HepG2 (cell line): ENCODE measurements at regions not wholly inside any gene's neighbourhood (a gene's known extent, or its start where the extent isn't known, plus 50 kb on each side); places are given as distances from the start of the nearest gene placed in this dataset.

Experiments used
- ATAC-seq: fragments of 200-7000 bp; cut with Tn5 transposase; 3 replicates; pipeline ENCODE4 v1.9.1; 2020; ENCODE audit warnings: mild to moderate bottlenecking, moderate library complexity
- BruUV-seq: library from RNA; stranded (reverse); fragments of 400-500 nt; replicated peaks from 2 replicates; lab custom pipeline; 2021; lab: Mats Ljungman, UMichigan
- CTCF ChIA-PET: fragments of 300-600 bp; formaldehyde crosslinking; extraction: SDS; loops from one replicate; lab custom pipeline; 2021; ENCODE audit warnings: low total read pairs, inconsistent platforms, low intra/inter-chr PET ratio; lab: Yijun Ruan, JAX
- POLR2A ChIA-PET: fragments of 350-600 bp; sonication (Branson Sonifier 250); formaldehyde crosslinking; loops from one replicate; lab custom pipeline; 2020; ENCODE audit warnings: antibody characterized with exemption, inconsistent platforms; lab: Yijun Ruan, JAX
- DNase-seq: peaks from one replicate; pipeline ENCODE4 v3.0.0-alpha.2; 2015; ENCODE audit warnings: low spot score
- FAIRE-seq: peaks from 3 replicates; lab custom pipeline; 2011; peaks lifted over from hg19 to GRCh38; lab: Jason Lieb, UNC
- H2AFZ ChIP-seq: one replicate; pipeline ENCODE4 v1.6.1; 2011; ENCODE audit warnings: low read length, inconsistent platforms
- H3K27ac ChIP-seq: fragments of 300-600 bp; 3 replicates; pipeline ENCODE4 v1.8.0; 2011; ENCODE audit warnings: mixed run types, mild to moderate bottlenecking, mixed read lengths, low read length, inconsistent platforms; ENCODE audit not compliant: insufficient read depth; ENCODE audit errors: extremely low read length
- H3K27me3 ChIP-seq, 2 experiments: fragments of 200-600 bp in 1 of 2; 2 replicates in 1 of 2; 3 replicates in 1 of 2; pipeline versions ENCODE4 v1.6.0 to v1.8.0; 2011; ENCODE audit warnings: low read length in 2 of 2, mild to moderate bottlenecking in 2 of 2, moderate library complexity in 2 of 2, inconsistent platforms in 1 of 2; ENCODE audit not compliant: insufficient read depth in 2 of 2, control insufficient read depth in 1 of 2
- H3K36me3 ChIP-seq, 2 experiments: fragments of 200-600 bp in 1 of 2; replicated peaks in 1 of 2; 2 replicates in 1 of 2; 3 replicates in 1 of 2; pipeline versions ENCODE4 v1.5.1 to v1.8.0; 2011; ENCODE audit warnings: low read length in 2 of 2, inconsistent platforms in 1 of 2; ENCODE audit not compliant: insufficient read depth in 2 of 2, control insufficient read depth in 1 of 2
- H3K4me1 ChIP-seq: 2 replicates; pipeline ENCODE4 v1.5.1; 2012; ENCODE audit warnings: low read length, inconsistent platforms; ENCODE audit not compliant: insufficient read depth
- H3K4me2 ChIP-seq: 2 replicates; pipeline ENCODE4 v1.6.0; 2011; ENCODE audit warnings: low read depth, low read length, inconsistent platforms
- H3K4me3 ChIP-seq, 3 experiments: fragments of 200-600 bp in 1 of 3; sonication (generic), shearing (Covaris generic) in 1 of 3; replicated peaks in 1 of 3; 2 replicates each; pipeline ENCODE4 v1.5.1; 2011 to 2016; ENCODE audit warnings: low read length in 3 of 3, inconsistent platforms in 2 of 3, low read depth in 2 of 3, mild to moderate bottlenecking in 2 of 3, control low read depth in 1 of 3, mixed read lengths in 1 of 3; ENCODE audit not compliant: insufficient read depth in 1 of 3
- H3K79me2 ChIP-seq: one replicate; pipeline ENCODE4 v1.6.1; 2011; ENCODE audit warnings: low read length, inconsistent platforms; ENCODE audit not compliant: insufficient read depth
- H3K9ac ChIP-seq: 2 replicates; pipeline ENCODE4 v1.6.0; 2011; ENCODE audit warnings: mild to moderate bottlenecking, low read depth, low read length, inconsistent platforms; ENCODE audit not compliant: insufficient read depth
- H3K9me3 ChIP-seq: 2 replicates; pipeline ENCODE4 v1.5.1; 2012; ENCODE audit warnings: mild to moderate bottlenecking, low read length
- H4K20me1 ChIP-seq: 2 replicates; pipeline ENCODE4 v1.6.0; 2011; ENCODE audit warnings: inconsistent platforms, mild to moderate bottlenecking, low read length, moderate library complexity; ENCODE audit not compliant: insufficient read depth
- SMARCC2 ChIP-seq: fragments of 450-650 bp; IDR thresholded peaks from 2 replicates; pipeline ENCODE4 v1.6.1; 2017; ENCODE audit warnings: antibody characterized with exemption, mild to moderate bottlenecking
- SOX13 ChIP-seq, 3 experiments: fragments of 450-650 bp in 1 of 3; sonication (generic) in 1 of 3; formaldehyde crosslinking in 1 of 3; IDR thresholded peaks in 2 of 3; conservative IDR thresholded peaks in 1 of 3; 2 replicates each; pipeline versions ENCODE4 v1.5.0 to v1.6.1; 2016 to 2020; ENCODE audit warnings: antibody characterized with exemption in 1 of 3, mild to moderate bottlenecking in 1 of 3, missing compliant biosample characterization in 1 of 3, missing genetic modification reagents in 1 of 3, moderate library complexity in 1 of 3
- SRSF1 ChIP-seq: fragments of 200-400 bp; formaldehyde crosslinking; optimal IDR thresholded peaks from 2 replicates; pipeline ENCODE3; 2017; ENCODE audit warnings: mild to moderate bottlenecking, low read depth, low read length, moderate library complexity
- ZNF670 ChIP-seq: sonication (generic); formaldehyde crosslinking; IDR thresholded peaks from 2 replicates; pipeline ENCODE4 v1.8.0; 2022; ENCODE audit warnings: mild to moderate bottlenecking, missing genetic modification reagents, borderline replicate concordance
- WGBS: methylation state at CpG from one replicate; pipeline ENCODE4 v1.1.6; 2017; ENCODE audit warnings: low lambda C conversion rate; 5-methylcytosine and 5-hydroxymethylcytosine counted together
- in situ Hi-C: cut with HindIII; loops from 2 replicates; pipeline ENCODE4 v1.10.0; 2017; ENCODE audit warnings: low pct_unique_long_range_greater_than_20kb; ENCODE audit not compliant: extremely low pct_ligation_motif_present
- intact Hi-C: fragments of 100-400 bp; cut with micrococcal nuclease; formaldehyde crosslinking; loops from one replicate; pipeline ENCODE4 v1.10.0; 2022; ENCODE audit not compliant: unreplicated experiment
- TF ChIP-seq, protein P1 (sequence below): IDR thresholded peaks from 2 replicates; pipeline ENCODE4 v1.6.1; 2016; ENCODE audit warnings: low read depth, control low read depth
- TF ChIP-seq, protein P2 (sequence below): sonication (generic); formaldehyde crosslinking; IDR thresholded peaks from 2 replicates; pipeline ENCODE4 v1.5.0; 2020; ENCODE audit warnings: missing genetic modification reagents
- TF ChIP-seq, protein P3 (sequence below): sonication (generic); formaldehyde crosslinking; IDR thresholded peaks from 2 replicates; pipeline ENCODE4 v1.5.1; 2020; ENCODE audit warnings: missing genetic modification reagents, mild to moderate bottlenecking, borderline replicate concordance
- TF ChIP-seq, protein P4 (sequence below): sonication (generic); formaldehyde crosslinking; IDR thresholded peaks from 2 replicates; pipeline ENCODE4 v1.8.0; 2022; ENCODE audit warnings: mild to moderate bottlenecking, missing genetic modification reagents; ENCODE audit not compliant: insufficient replicate concordance

DNA sequence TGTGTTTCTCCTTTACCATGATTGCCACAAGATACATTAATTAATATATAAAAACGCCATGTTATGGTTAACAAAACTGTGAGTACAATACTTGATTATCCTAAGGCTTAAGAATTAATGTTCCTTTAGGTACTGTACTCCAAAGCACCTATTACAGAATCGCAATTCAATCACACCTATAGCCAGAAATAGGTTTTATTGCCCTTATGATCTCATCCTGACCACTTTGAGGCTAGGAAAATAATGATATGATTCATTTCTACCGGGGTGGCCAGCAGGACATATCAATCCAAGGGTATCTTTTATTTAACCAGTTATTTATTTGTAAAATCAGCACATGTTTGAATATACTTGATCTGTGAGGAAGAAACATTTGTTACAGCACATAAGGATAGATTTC is 396.6 kb upstream of the GJE1 start:
- POLR2A ChIA-PET = no interaction called here
- no peak overlapping the region for H3K27ac ChIP-seq
- no peak overlapping the region for H3K4me2 ChIP-seq
- TF ChIP-seq, protein P1, sequence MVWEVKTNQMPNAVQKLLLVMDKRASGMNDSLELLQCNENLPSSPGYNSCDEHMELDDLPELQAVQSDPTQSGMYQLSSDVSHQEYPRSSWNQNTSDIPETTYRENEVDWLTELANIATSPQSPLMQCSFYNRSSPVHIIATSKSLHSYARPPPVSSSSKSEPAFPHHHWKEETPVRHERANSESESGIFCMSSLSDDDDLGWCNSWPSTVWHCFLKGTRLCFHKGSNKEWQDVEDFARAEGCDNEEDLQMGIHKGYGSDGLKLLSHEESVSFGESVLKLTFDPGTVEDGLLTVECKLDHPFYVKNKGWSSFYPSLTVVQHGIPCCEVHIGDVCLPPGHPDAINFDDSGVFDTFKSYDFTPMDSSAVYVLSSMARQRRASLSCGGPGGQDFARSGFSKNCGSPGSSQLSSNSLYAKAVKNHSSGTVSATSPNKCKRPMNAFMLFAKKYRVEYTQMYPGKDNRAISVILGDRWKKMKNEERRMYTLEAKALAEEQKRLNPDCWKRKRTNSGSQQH (CRISPR knock-in tag) = no peak
- TF ChIP-seq ZNF670 (CRISPR knock-in tag) (no peak), SMARCC2 (no peak), SRSF1 (no peak), SOX13 (IDR thresholded peaks at IDR 0.05) (no peak), SOX13 (CRISPR knock-in tag; conservative IDR thresholded peaks at IDR 0.05 in 1 of 2, IDR thresholded peaks at IDR 0.05 in 1 of 2) (no peak)
- TF ChIP-seq, protein P2, sequence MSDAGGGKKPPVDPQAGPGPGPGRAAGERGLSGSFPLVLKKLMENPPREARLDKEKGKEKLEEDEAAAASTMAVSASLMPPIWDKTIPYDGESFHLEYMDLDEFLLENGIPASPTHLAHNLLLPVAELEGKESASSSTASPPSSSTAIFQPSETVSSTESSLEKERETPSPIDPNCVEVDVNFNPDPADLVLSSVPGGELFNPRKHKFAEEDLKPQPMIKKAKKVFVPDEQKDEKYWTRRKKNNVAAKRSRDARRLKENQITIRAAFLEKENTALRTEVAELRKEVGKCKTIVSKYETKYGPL (CRISPR knock-in tag) = no peak
- TF ChIP-seq, protein P3, sequence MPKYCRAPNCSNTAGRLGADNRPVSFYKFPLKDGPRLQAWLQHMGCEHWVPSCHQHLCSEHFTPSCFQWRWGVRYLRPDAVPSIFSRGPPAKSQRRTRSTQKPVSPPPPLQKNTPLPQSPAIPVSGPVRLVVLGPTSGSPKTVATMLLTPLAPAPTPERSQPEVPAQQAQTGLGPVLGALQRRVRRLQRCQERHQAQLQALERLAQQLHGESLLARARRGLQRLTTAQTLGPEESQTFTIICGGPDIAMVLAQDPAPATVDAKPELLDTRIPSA (CRISPR knock-in tag) = no peak
- TF ChIP-seq, protein P4, sequence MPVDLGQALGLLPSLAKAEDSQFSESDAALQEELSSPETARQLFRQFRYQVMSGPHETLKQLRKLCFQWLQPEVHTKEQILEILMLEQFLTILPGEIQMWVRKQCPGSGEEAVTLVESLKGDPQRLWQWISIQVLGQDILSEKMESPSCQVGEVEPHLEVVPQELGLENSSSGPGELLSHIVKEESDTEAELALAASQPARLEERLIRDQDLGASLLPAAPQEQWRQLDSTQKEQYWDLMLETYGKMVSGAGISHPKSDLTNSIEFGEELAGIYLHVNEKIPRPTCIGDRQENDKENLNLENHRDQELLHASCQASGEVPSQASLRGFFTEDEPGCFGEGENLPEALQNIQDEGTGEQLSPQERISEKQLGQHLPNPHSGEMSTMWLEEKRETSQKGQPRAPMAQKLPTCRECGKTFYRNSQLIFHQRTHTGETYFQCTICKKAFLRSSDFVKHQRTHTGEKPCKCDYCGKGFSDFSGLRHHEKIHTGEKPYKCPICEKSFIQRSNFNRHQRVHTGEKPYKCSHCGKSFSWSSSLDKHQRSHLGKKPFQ (CRISPR knock-in tag) = no peak
- TF ChIP-seq, all 625 proteins: peak for 0
- Histone ChIP-seq H3K9ac (no peak overlapping the region), H2AFZ (no peak overlapping the region), H4K20me1 (no peaks in the 10 kb centered on the region), H3K4me3 (no peak overlapping the region), H3K27me3 (no peaks in the 10 kb centered on the region; a peak in 1 of 5 replicates), H3K4me1 (no peaks in the 10 kb centered on the region), H3K79me2 (no peaks in the 10 kb centered on the region), H3K9me3 (no peaks in the 10 kb centered on the region), H3K36me3 (no peaks in the 10 kb centered on the region)
- no peak for DNase-seq
- no peak for ATAC-seq
- in situ Hi-C loops = no loop called here
- BruUV-seq = no TSS peak
- CTCF ChIA-PET = no interaction called here
- intact Hi-C loops = no loop called here
- WGBS = 2% methylated on average over 3 of the region's 3 CpGs
- no peak for FAIRE-seq
